HAP-1 (cell line): ENCODE measurements at regions not wholly inside any gene's neighbourhood (a gene's known extent, or its start where the extent isn't known, plus 50 kb on each side); places are given as distances from the start of the nearest gene placed in this dataset.

Experiments used
- DNase-seq, 2 experiments: peaks; one replicate each; pipeline ENCODE4 v3.0.0-alpha.2; 2016 to 2020; ENCODE audit warnings: low spot score in 2 of 2
- H3K27me3 ChIP-seq: fragments of 250-450 bp; sonication (Bioruptor Pico); 2 replicates; pipeline ENCODE4 v1.5.1; 2020; ENCODE audit warnings: low read depth, mild to moderate bottlenecking, moderate library complexity
- H3K36me3 ChIP-seq: fragments of 250-450 bp; sonication (Bioruptor Pico); replicated peaks from 2 replicates; pipeline ENCODE4 v1.5.1; 2020; ENCODE audit warnings: mild to moderate bottlenecking
- H3K4me1 ChIP-seq: fragments of 250-450 bp; sonication (Bioruptor Pico); 2 replicates; pipeline ENCODE4 v1.5.1; 2020; ENCODE audit warnings: mild to moderate bottlenecking
- H3K4me3 ChIP-seq: fragments of 250-450 bp; sonication (Bioruptor Pico); 2 replicates; pipeline ENCODE4 v1.5.1; 2020; ENCODE audit warnings: mild to moderate bottlenecking, moderate library complexity
- H3K9me3 ChIP-seq: fragments of 250-450 bp; sonication (Bioruptor Pico); 2 replicates; pipeline ENCODE4 v1.5.1; 2020; ENCODE audit warnings: mild to moderate bottlenecking, moderate library complexity
- in situ Hi-C: fragments of 300-500 bp; cut with MboI; formaldehyde crosslinking; loops from 3 replicates; pipeline ENCODE4 v1.14.3; 2020; ENCODE audit warnings: low sequenced_read_pairs, inconsistent platforms, mixed read lengths

DNA sequence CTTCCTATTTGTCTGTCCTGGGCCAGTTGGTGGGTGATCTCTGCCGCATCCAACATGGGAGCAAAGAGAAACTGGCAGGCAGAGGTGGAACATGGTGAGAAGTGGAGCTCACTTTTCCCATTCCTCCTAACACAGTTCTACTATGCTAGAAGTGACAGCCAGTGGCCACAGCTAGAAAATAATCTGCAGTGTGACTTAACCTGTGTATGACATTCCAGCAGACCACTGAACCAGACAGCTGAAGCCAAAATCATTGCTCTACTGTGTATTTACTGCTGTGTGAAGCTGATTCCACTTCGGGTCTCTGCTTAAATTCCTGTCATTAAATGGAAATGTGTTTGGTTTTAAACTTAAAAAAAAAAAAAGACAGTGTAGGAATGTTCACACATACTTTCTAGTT is 523.0 kb downstream of the MTRR start:
- in situ Hi-C loops = no loop called here
- Histone ChIP-seq H3K27me3 (no peaks in the 10 kb centered on the region), H3K4me1 (no peaks in the 10 kb centered on the region), H3K9me3 (no peaks in the 10 kb centered on the region; the same call in 1 of the 2 replicates), H3K4me3 (no peak overlapping the region), H3K36me3 (no peaks in the 10 kb centered on the region)
- no peak for DNase-seq

DNA sequence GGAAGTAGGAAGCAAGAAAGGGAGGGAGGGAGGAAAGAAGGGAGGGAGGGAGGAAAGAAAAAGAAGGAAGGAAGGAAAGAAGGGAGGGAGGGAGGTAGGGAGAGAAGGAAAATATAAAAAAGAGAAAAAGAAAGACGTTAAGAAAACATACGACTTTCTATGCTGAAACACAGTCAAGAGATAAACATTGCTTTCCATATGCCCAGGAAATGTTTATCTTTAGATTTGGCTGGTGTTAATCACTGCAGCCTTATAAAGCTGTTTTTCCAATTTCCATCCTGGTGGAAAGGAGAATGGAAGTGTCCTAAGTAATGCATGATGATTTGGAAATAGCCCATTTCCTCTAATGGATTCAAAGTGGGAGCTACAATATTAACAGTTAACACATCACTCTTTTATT is 524.3 kb downstream of the MTRR start:
- Histone ChIP-seq H3K9me3 (no peaks in the 10 kb centered on the region; the same call in 1 of the 2 replicates), H3K27me3 (no peaks in the 10 kb centered on the region), H3K4me3 (no peak overlapping the region), H3K36me3 (no peaks in the 10 kb centered on the region), H3K4me1 (no peaks in the 10 kb centered on the region)
- DNase-seq = no peak
- in situ Hi-C loops = no loop called here

DNA sequence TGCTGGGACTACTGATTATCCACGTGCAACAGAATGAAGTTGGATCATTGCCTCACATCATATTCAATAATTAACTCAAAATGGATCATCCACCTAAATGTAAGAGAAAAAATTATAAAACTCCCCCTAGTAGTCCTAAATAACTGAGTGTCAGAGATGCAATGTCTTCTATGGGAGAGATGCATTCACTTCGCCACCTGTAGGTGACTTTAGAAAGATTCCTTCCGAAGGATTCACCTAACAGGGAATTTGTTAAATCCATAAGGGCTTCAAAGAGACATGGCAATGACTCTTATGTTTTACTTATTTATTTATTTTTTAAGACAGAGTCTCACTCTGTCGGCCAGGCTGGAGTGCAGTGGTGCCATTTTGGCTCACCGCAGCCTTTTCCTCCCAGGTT is 526.0 kb downstream of the MTRR start:
- Histone ChIP-seq H3K36me3 (no peaks in the 10 kb centered on the region), H3K4me1 (no peaks in the 10 kb centered on the region), H3K27me3 (no peaks in the 10 kb centered on the region), H3K4me3 (no peak overlapping the region), H3K9me3 (no peaks in the 10 kb centered on the region; the same call in 1 of the 2 replicates)
- in situ Hi-C loops = no loop called here
- no peak for DNase-seq

DNA sequence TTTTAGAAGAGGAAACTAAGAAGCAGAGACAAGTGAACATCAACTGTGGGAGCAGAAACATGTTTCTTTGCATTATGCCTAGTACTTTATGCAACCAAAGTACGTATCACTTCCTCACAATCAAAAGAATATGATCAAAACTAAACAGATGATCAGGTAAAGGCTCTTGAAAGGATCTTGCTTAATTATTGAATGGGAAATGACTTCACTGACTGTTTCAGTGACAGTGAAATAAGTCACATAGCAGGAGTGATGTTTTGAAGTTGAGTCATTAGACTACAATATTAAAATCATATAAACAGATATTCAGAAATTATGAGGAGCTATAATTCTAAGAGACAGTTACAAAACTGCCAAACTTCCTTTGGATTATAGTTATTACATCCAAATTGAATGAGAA is 527.3 kb downstream of the MTRR start:
- no peaks in the 10 kb centered on the region; the same call in 1 of the 2 replicates for H3K9me3 ChIP-seq
- no peak for DNase-seq
- H3K27me3 ChIP-seq = no peaks in the 10 kb centered on the region
- no peaks in the 10 kb centered on the region for H3K4me1 ChIP-seq
- no peaks in the 10 kb centered on the region for H3K36me3 ChIP-seq
- H3K4me3 ChIP-seq = no peak overlapping the region
- in situ Hi-C loops = no loop called here

DNA sequence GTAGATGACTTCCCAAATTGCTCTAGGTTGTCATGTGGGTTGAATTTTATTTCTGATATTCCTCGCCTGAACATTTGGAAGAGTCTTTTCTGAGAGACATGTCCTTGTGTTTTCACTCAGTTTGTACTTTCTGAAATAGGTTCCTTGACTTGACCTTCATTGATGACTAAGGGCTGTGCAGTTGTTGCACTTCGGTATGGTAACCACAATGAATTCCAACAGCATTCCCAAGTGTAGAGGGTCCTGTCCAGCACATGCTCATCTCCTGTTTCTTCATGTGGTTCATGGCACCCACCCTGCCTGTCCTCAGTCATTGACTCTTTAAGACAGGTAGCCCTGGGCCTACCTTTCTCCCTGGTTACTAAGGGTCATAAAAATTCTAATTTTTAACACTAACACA is 527.8 kb downstream of the MTRR start:
- Histone ChIP-seq H3K4me3 (no peak overlapping the region), H3K36me3 (no peaks in the 10 kb centered on the region), H3K27me3 (no peaks in the 10 kb centered on the region), H3K4me1 (no peaks in the 10 kb centered on the region), H3K9me3 (no peaks in the 10 kb centered on the region; the same call in 1 of the 2 replicates)
- DNase-seq = no peak
- in situ Hi-C loops = no loop called here

DNA sequence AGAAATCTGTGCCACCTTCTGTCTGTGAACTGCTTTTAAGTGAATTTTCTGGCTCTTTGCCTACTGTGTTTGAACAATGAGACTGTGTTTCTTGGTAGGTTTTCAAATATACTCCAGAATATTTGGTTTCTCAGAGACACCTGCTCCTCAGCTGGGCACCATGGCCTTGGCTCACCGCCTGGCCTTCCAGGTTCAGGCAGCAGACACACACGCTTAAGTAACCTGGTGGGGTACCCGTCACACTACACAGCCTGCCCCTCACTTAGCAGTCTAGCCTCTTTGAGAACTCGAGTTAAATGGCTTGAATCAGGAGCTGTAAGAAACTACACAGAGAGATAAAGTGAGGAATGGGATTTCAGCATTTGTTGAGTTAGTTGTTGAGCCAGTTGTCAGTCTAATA is 530.5 kb downstream of the MTRR start:
- no peak overlapping the region for H3K4me3 ChIP-seq
- in situ Hi-C loops = no loop called here

DNA sequence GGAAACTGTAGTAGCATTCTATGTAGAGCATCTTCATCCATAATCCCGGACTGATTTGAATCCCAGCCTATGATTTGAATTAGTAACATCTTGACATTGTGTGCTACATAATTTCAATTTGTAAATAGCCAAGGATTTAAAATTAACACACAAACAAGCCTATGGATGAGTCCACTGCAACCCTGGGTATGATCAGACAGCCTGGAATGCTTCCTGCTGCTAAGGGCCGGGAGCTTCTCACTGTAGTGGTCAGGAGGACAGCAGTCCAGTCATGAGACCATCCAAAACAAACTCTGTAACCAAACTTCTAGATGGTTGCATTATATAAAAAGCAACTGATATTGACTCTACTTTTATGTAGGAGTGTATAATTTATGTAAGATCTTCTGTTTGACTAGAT is 539.3 kb downstream of the MTRR start:
- Histone ChIP-seq H3K4me1 (no peaks in the 10 kb centered on the region), H3K4me3 (no peak overlapping the region), H3K36me3 (no peaks in the 10 kb centered on the region), H3K27me3 (no peaks in the 10 kb centered on the region), H3K9me3 (no peaks in the 10 kb centered on the region)
- DNase-seq = no peak
- in situ Hi-C loops = no loop called here

More for the DNA sequence above, 530.5 kb downstream of the MTRR start:
- H3K27me3 ChIP-seq = no peaks in the 10 kb centered on the region
- no peak for DNase-seq
- no peaks in the 10 kb centered on the region; the same call in 1 of the 2 replicates for H3K9me3 ChIP-seq
- H3K36me3 ChIP-seq = no peaks in the 10 kb centered on the region
- H3K4me1 ChIP-seq = no peaks in the 10 kb centered on the region

DNA sequence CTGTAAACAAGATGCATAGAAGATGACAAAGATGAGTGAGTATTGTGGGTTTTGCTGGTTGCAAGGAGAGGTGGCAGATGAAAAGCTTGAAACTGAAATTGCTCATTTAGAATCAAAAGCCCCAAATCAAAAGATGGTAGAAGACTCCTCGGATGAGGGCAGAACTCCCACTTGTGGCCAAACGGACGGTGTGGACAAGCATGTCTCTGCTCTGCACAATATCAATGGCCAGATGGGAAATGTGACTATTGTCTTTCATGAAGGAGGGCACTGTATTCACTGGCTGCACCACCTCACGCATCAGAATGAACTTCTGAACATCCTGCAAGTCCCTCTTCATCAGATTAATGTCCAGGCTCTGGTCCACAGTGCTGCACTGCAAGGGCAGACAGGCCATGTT is 541.7 kb downstream of the MTRR start:
- no peaks in the 10 kb centered on the region for H3K27me3 ChIP-seq
- no peaks in the 10 kb centered on the region for H3K4me1 ChIP-seq
- H3K4me3 ChIP-seq = no peak overlapping the region
- H3K9me3 ChIP-seq = no peaks in the 10 kb centered on the region
- no peaks in the 10 kb centered on the region for H3K36me3 ChIP-seq
- in situ Hi-C loops = no loop called here
- DNase-seq = no peak

DNA sequence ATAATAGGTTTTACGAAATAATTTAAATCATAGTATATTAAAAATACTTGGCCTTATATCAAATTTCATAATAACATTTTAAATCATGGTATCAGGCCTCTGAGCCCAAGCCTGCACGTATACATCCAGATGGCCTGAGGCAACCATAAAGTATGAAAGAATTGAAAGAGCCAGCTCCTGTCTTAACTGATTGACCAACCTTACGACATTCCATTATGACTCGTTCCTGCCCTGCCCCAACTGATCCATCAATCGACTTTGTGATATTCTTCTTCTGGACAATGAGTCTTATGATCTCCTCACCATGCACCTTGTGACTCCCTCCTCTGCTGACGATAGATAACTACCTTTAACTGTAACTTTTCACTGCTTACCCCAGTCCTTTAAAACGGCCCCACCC is 545.0 kb downstream of the MTRR start:
- no peak for DNase-seq
- in situ Hi-C loops = no loop called here
- H3K4me3 ChIP-seq = no peak overlapping the region
- no peaks in the 10 kb centered on the region for H3K27me3 ChIP-seq
- no peaks in the 10 kb centered on the region for H3K4me1 ChIP-seq
- no peaks in the 10 kb centered on the region for H3K36me3 ChIP-seq
- no peaks in the 10 kb centered on the region for H3K9me3 ChIP-seq

DNA sequence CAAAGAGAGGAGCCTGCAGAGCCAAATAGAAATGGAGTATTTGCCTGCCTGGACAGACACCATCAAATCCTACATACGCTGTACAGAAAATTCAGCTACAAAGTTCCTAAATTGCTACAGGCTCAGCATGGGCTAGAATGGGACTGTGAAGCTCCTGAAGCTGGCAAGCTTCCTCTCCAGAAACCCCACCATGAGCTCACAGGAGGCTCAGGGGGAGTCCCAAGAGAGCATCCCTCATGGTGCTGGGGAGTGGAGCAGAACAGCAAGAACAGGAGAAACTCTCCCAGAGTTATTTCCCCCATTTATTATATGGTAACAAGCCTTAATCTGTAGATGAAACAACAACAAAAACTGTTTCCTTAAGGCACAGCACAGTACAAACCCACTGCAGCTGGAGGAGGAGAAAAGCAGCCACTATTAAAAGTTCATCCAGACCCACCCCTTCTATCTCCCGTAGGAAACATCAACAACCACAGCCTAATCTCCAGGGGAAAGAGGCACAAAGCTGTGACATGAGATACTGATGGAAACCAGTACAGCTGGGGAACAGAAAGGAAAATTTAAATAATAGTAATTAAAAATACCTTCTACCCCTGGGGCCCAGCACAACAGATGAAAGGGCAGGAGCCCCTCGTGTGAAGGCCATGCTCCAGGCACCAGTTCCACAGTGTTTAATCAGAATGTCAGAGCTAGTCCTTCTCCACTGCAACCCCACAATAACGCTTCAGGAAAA is 548.5 kb downstream of the MTRR start:
- in situ Hi-C loops = no loop called here
- Histone ChIP-seq H3K9me3 (no peaks in the 10 kb centered on the region), H3K27me3 (no peaks in the 10 kb centered on the region), H3K4me3 (no peak overlapping the region), H3K4me1 (no peaks in the 10 kb centered on the region), H3K36me3 (no peaks in the 10 kb centered on the region)
- no peak for DNase-seq

DNA sequence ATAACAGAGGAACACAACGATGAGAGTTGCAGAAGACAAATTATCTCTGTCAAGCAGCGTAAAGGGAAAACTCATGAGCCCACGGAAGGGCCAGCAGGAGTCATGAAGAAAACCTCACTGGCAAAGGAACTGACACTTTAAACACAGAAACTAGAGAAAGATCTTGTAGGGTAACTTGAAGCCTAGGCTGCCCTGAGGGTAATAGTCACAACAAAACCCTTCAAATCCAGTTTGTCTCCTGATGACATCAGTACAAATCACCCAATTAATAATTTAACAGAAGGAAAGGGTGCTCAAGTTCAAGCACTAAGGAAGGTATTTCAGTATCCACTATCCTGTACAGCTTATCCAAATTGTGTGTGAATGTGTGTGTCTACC is 549.1 kb downstream of the MTRR start:
- Histone ChIP-seq H3K4me3 (no peak overlapping the region), H3K36me3 (no peaks in the 10 kb centered on the region), H3K27me3 (no peaks in the 10 kb centered on the region), H3K4me1 (no peaks in the 10 kb centered on the region), H3K9me3 (no peaks in the 10 kb centered on the region)
- in situ Hi-C loops = no loop called here
- DNase-seq = no peak

DNA sequence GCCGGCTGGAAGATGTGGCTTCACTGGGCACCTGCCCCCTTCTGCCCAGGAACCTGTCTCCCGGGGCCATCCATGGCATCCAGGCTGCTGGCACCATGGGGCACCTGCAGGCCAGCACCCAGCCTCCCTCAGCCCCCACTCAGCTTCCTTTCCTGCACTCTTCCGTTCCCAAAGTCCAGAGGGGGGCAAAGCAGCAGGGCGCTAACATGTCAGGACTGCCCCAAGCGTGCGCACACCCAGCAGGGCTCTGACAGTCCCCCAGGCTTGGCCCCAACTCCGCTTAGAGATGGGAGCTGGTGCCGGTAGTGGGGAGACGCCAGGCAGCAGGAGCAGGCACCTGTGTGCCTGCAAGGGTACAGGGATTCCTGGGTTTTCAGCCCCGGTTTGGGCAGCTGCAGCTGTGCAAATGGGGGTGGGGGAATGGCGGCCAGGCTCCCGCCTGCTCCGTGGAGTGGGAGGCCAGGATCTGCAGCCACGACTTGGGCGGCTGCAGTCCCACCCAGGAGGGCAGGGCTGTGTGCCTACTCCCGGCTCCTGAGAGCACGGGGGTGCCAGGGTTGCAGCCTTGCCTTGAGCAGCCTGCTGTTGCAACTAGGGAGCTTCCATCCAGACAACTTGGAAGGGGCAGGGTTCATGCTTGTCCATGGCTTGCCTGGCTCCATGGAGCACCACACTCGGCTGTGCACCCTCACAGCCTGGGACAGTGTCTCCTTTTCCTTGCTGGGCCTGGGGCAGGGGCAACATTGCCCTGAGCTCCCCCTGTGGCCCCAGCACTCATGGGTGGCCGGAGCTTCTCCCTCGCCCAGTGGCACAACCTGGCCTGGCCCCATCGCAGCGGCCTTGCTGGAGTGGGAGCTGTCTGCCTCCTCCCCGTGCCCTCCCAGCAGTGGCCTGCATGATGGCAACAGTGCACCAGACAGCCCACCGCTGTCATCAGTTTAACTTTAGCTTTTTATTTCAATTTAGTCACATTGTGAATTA is 561.1 kb downstream of the MTRR start:
- Histone ChIP-seq H3K9me3 (no peaks in the 10 kb centered on the region), H3K27me3 (no peaks in the 10 kb centered on the region), H3K4me1 (no peaks in the 10 kb centered on the region), H3K36me3 (no peaks in the 10 kb centered on the region), H3K4me3 (no peak overlapping the region)
- in situ Hi-C loops = no loop called here
- DNase-seq = no peak

DNA sequence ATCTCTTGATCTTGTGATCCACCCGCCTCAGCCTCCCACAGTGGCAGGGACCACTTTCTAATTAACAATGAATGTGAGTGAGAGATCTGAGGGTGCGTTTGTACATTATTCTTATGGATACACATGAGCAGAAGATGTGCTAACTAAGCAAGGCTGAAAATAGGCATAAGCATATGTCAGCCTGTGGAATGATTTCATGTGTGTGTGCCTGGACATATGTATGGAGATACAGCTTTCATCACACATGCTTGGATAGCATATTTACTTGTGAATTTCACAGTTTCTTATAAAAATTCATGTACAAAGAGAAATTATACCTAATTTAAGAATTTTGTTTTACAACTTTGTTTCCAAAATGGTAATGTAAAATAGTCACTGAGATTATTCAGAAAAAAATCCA is 565.6 kb downstream of the MTRR start:
- Histone ChIP-seq H3K36me3 (no peaks in the 10 kb centered on the region), H3K4me3 (no peak overlapping the region)
- in situ Hi-C loops = no loop called here

DNA sequence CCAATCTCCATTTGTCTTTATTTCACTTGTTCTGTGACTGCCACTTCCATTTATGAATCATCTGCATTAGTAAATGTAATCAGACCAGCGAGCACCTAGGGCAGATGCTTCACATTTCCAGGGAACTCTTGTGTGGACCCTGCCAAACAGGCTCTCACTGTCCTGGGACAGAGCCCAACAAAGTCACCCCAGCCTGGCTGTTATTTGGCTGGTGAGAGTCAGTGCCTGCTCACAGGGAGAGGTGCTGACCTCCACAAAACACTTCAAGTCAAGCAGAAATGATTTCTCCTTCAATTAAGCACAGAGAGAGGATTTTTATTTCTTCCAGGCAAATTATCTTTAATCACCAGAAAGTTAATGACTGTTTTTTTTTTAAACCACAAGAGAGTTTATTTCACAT is 568.0 kb downstream of the MTRR start:
- Histone ChIP-seq H3K9me3 (no peaks in the 10 kb centered on the region), H3K4me1 (no peaks in the 10 kb centered on the region), H3K27me3 (no peaks in the 10 kb centered on the region), H3K36me3 (no peaks in the 10 kb centered on the region), H3K4me3 (no peak overlapping the region)
- in situ Hi-C loops = no loop called here
- DNase-seq = no peak

More for the DNA sequence above, 565.6 kb downstream of the MTRR start:
- Histone ChIP-seq H3K9me3 (no peaks in the 10 kb centered on the region), H3K27me3 (no peaks in the 10 kb centered on the region), H3K4me1 (no peaks in the 10 kb centered on the region)
- no peak for DNase-seq
